NOMO-1 treated with DMSO at 0.1 percent for 48 hours (cell line): ENCODE measurements at regions not wholly inside any gene's neighbourhood (a gene's known extent, or its start where the extent isn't known, plus 50 kb on each side); places are given as distances from the start of the nearest gene placed in this dataset.

Source experiments
- DNase-seq: peaks from one replicate; lab custom pipeline; 2025; ENCODE audit not compliant: unreplicated experiment; lab: John Stamatoyannopoulos, UW

DNA sequence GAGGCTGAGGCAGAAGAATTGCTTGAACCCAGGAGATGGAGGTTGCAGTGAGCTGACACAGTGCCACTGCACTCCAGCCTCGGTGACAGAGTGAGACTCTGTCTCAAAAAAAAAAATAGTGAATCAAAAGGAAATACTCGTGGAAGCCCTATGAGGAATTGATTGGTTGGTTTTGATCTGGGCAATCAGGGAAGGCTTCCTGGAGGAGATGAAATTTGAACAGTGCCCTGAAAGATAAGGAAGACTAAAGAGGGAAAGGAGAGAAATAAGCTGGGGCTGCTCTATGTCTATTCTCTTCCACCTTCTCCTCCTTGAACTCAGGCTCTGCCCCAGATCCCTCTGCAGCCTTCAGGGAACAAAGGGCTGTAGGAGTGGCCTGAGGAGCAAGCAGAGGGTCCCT is 54.1 kb downstream of the IRF2BPL start:
- DNase-seq = no peak

- DNase-seq = no peak
Observed at GRCh38 chr14:76971549-76971948, 57.0 kb downstream of the IRF2BPL start.

GRCh38 chr14:76968621-76969063 is 59.9 kb downstream of the IRF2BPL start:
- no peak for DNase-seq

- DNase-seq = no peak
Observed at GRCh38 chr14:76967788-76968187, 60.7 kb downstream of the IRF2BPL start.

- DNase-seq = no peak
Observed at GRCh38 chr14:76965232-76965631, 63.3 kb downstream of the IRF2BPL start.

DNA sequence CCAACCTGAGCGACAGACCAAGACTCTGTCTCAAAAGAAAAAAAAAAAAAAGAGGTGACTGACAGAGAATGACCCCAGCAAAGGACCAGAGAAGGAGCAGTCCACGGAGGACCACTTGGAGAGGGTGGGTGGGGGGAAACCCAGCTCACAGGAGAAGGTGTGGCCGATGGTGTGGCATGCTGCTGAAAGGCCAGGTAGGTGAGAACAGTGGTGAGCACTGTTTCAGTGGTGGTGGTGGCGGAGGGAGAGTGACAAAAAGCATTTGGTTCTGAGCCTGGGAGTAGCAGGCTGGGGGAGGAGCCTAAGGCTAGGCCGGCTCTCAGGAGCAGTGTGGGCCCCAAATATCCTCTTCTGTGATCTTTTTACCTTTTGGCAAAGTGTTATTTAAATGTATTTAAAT is 63.8 kb downstream of the IRF2BPL start:
- no peak for DNase-seq

GRCh38 chr14:76963372-76963771 is 65.1 kb downstream of the IRF2BPL start:
- DNase-seq = no peak

DNA sequence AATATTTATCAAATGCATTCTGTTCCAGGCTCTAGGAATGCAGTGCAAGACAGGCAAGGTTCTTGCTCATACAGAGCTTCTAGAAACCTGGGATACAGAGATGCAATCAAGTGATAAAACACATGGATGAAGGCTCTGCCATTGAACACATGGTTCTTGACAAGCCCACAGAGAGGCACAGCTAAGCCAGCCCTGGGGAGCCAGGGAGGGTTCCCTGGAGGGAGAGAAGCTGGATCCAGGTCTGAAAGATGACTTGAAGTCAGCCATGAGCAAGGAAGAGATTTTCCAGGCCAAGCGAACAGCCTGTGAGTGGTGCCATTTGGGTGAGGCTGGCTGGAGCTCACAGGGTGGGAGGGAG is 66.2 kb downstream of the IRF2BPL start:
- no peak for DNase-seq

- peak; percentile 99 for DNase-seq
Observed at GRCh38 chr14:76961631-76962302, 66.7 kb downstream of the IRF2BPL start.

DNA sequence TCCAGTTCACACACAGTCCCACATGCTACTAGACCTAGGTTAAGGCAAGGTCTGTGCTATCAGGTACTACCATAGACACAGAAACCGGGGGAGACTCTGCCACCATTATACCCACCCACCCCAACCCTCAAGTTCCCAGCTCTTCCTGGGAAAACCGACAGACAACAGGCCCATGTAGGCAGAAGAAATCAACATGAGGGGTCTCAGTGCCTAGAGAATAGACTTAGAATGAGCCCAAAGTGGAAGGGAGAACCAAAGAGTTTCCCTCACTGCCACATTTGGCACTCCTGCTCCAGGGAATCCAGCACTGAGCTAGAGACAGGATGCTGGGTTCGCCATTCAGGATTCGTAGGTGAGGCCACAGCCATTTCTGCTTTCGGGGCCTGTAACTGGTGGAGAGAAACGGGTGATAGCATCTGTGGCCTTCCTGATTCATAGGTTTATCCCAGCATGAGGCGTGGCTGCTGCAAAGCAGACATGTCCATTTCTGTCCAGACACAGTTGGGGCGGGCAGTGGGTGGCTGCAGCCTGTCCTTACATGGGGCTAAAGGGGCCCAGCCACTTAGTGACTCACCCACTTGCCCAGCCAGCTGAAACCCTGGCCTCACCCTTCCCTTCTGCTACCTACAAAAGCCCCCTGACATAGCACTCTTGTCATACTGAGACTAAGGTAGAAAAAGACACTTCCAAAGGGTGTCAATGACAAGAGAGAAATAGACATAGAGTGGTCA is 69.4 kb downstream of the IRF2BPL start:
- no peak for DNase-seq

DNA sequence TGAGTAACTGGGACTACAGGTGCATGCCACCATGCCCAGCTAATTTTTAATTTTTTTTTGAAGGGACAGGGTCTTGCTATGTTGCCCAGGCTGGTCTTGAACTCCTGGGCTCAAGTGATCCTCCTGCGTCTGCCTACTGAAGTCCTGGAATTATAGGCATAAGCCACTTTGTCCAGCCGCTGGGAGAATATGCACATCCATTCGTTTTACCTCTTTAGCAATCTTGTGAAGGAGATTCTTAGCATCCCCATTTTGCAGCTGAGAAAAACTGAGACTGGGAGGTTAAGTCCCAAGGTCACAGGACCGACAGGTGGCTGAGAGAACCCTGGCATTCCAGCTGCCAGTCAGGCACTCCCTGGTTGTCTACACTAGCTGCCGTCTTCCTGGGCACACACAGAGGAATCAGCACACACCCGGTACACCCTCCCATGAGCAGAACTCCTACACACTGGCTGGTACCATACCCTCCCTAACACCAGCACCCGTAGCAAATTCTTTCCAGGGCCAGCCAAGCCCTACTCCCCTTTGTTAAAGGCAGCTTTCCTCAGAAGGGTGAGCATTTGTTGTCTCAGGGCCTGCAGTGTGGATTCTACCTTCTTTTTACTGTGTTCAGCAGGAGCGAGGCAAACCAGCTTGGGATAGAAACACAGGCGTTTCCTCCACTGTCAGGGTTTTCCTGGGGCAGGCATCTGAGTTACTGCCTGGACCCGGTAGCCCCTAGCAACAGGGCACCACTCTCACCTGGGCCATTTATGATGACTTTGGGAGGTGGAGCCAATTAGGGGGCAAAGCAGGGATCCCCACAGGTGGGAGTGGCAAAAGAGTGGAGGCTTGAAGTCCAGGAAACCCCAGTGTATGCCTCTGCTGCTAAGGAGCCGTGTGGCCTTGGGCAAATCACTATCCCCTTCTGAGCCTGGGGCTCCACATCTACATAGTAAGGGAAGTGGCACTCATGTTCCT is 70.2 kb downstream of the IRF2BPL start:
- no peak for DNase-seq

- DNase-seq = no peak
Observed at GRCh38 chr14:76957224-76957891, 71.2 kb downstream of the IRF2BPL start.

- DNase-seq = peak; percentile 95
Observed at GRCh38 chr14:76956316-76957090, 72.0 kb downstream of the IRF2BPL start.

GRCh38 chr14:76955575-76956315 is 72.8 kb downstream of the IRF2BPL start:
- peak; percentile 92 for DNase-seq

DNA sequence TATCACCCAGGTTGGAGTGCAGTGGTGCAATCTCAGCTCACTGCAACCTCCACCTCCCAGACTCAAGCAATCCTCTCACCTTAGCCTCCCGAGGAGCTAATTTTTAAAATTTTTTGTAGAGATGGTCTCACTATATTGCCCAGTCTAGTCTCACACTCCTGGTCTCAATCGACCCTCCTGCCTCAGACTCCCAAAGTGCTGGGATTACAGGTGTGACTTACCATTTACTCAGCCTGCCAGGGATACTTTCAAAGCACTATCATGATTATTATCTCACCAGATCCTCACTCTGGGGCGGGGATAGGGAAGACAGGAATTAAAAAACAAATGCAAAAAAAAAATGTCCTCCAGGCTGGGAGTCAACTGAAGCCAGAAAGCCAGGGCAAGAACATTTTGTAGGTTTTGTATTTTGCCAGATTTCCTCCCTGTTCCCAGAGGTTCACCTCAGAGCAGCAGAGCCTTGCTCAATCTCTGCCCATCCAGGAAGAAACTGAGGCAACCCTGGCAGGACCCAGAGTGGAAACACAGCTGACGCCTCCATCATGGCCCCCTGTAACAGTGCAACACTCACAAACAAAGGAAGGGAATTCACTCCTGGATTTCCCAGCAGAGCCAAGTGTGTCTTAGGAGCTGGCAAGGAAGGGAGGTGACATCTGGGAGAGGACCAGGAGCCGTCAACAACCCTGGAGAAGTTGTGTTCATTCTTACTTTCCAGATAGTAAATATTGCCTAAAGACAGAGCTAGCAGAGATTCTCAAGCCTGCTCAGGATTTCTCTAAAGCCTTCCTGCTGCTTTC is 73.9 kb downstream of the IRF2BPL start:
- no peak for DNase-seq

GRCh38 chr14:76953311-76953945 is 75.1 kb downstream of the IRF2BPL start:
- peak; percentile 61 for DNase-seq

- no peak for DNase-seq
Observed at GRCh38 chr14:76951166-76951565, 77.3 kb downstream of the IRF2BPL start.
